Left lung (tissue), 4 donors: ENCODE measurements at regions not wholly inside any gene's neighbourhood (a gene's known extent, or its start where the extent isn't known, plus 50 kb on each side); places are given as distances from the start of the nearest gene placed in this dataset.

Source experiments
- ATAC-seq: fragments of 200-7000 bp; cut with Tn5 transposase; one replicate; pipeline ENCODE4 v1.9.1; 2020; ENCODE audit warnings: moderate library complexity
- DNase-seq, 4 donors: peaks; one replicate each; pipeline ENCODE4 v3.0.0-alpha.2; 2013 to 2020
- H3K27ac ChIP-seq, 2 donors: fragments of 200-600 bp; sonication (generic) in 1 of 2; one replicate each; pipeline versions ENCODE4 v1.5.0 to v1.8.0; 2020 to 2021
- H3K27me3 ChIP-seq, 2 donors: fragments of 200-600 bp; sonication (generic) in 1 of 2; one replicate each; pipeline versions ENCODE4 v1.5.0 to v1.8.0; 2020 to 2021
- H3K36me3 ChIP-seq, 2 donors: fragments of 200-600 bp; sonication (generic) in 1 of 2; one replicate each; pipeline versions ENCODE4 v1.5.0 to v1.8.0; 2020 to 2021
- H3K4me1 ChIP-seq, 2 donors: fragments of 200-600 bp; one replicate each; pipeline ENCODE4 v1.8.0; 2021
- H3K4me3 ChIP-seq, 2 donors: fragments of 200-600 bp; sonication (generic) in 1 of 2; one replicate each; pipeline versions ENCODE4 v1.5.0 to v1.8.0; 2020 to 2021; ENCODE audit warnings: mild to moderate bottlenecking in 1 of 2
- H3K9me3 ChIP-seq, 2 donors: fragments of 200-600 bp; sonication (generic) in 1 of 2; one replicate each; pipeline versions ENCODE4 v1.5.0 to v1.8.0; 2020 to 2021
- CTCF ChIP-seq, 2 donors: fragments of 200-600 bp; sonication (generic) in 1 of 2; IDR thresholded peaks; one replicate each; pipeline versions ENCODE4 v1.5.0 to v1.8.0; 2021; ENCODE audit warnings: antibody characterized with exemption in 2 of 2
- intact Hi-C, 2 donors: fragments of 100-400 bp; cut with DNase I; formaldehyde crosslinking; loops; one replicate each; pipeline versions ENCODE4 v1.11.2 to v1.14.2; 2022
- donor health status: DM: no; HTN: yes; CAD: no.
- donor health status: DM: no; HTN: no; CAD: no.

- intact Hi-C loops: no loop called here
- H3K27me3 ChIP-seq: no peaks in the 10 kb centered on the region
- H3K4me1 ChIP-seq: no peaks in the 10 kb centered on the region
- TF ChIP-seq CTCF (IDR thresholded peaks at IDR 0.05): no peak
- H3K9me3 ChIP-seq: no peaks in the 10 kb centered on the region
- ATAC-seq (no peak), DNase-seq (no peak)
- H3K4me3 ChIP-seq: no peak overlapping the region
- H3K27ac ChIP-seq: no peak overlapping the region
- no peaks in the 10 kb centered on the region for H3K36me3 ChIP-seq
These were observed 356.6 kb upstream of the CELF4 start for GRCh38 chr18:37922162-37922561.

GRCh38 chr18:37920865-37921264 lies 355.3 kb upstream of the CELF4 start:
- Histone ChIP-seq H3K36me3 (no peaks in the 10 kb centered on the region), H3K4me1 (no peaks in the 10 kb centered on the region), H3K27me3 (no peaks in the 10 kb centered on the region), H3K4me3 (no peak overlapping the region), H3K27ac (no peak overlapping the region), H3K9me3 (no peaks in the 10 kb centered on the region)
- intact Hi-C loops: no loop called here
- ATAC-seq (no peak), DNase-seq (no peak)
- TF ChIP-seq CTCF (IDR thresholded peaks at IDR 0.05): no peak

- no peak for TF ChIP-seq CTCF (IDR thresholded peaks at IDR 0.05)
- Histone ChIP-seq H3K27ac (no peak overlapping the region), H3K9me3 (no peaks in the 10 kb centered on the region), H3K4me1 (no peaks in the 10 kb centered on the region), H3K4me3 (no peak overlapping the region), H3K36me3 (no peaks in the 10 kb centered on the region), H3K27me3 (no peaks in the 10 kb centered on the region)
- ATAC-seq: no peak
- intact Hi-C loops: no loop called here
- no peak for DNase-seq
These were observed 347.5 kb upstream of the CELF4 start for GRCh38 chr18:37913051-37913450.

- no peak for TF ChIP-seq CTCF (IDR thresholded peaks at IDR 0.05)
- Histone ChIP-seq H3K27me3 (no peaks in the 10 kb centered on the region), H3K9me3 (no peaks in the 10 kb centered on the region), H3K36me3 (no peaks in the 10 kb centered on the region), H3K4me3 (no peak overlapping the region), H3K27ac (no peak overlapping the region), H3K4me1 (no peaks in the 10 kb centered on the region)
- DNase-seq (no peak), ATAC-seq (no peak)
- intact Hi-C loops: no loop called here
These were observed 336.7 kb upstream of the CELF4 start for GRCh38 chr18:37902344-37902743.

GRCh38 chr18:37900326-37900725 lies 334.7 kb upstream of the CELF4 start:
- Histone ChIP-seq H3K4me3 (no peak overlapping the region), H3K36me3 (no peaks in the 10 kb centered on the region), H3K27me3 (no peaks in the 10 kb centered on the region), H3K9me3 (no peaks in the 10 kb centered on the region), H3K27ac (no peak overlapping the region), H3K4me1 (no peaks in the 10 kb centered on the region)
- ATAC-seq (no peak), DNase-seq (no peak)
- no peak for TF ChIP-seq CTCF (IDR thresholded peaks at IDR 0.05)
- intact Hi-C loops: no loop called here
